A549 (cell line): ENCODE measurements at regions not wholly inside any gene's neighbourhood (a gene's known extent, or its start where the extent isn't known, plus 50 kb on each side); places are given as distances from the start of the nearest gene placed in this dataset.

Source experiments
- HOXA7 ChIP-seq: fragments of 250-450 bp; sonication (Bioruptor Pico); IDR thresholded peaks from 2 replicates; pipeline ENCODE4 v1.5.0; 2020; ENCODE audit warnings: mild to moderate bottlenecking, moderate library complexity
- MYC ChIP-seq: IDR thresholded peaks from 2 replicates; pipeline ENCODE4 v1.6.1; 2012; ENCODE audit warnings: mild to moderate bottlenecking, inconsistent platforms, low read length, improper control_type of control experiment, borderline replicate concordance
- RNF2 ChIP-seq: fragments of 200-600 bp; sonication (generic); IDR thresholded peaks from 2 replicates; pipeline ENCODE4 v1.6.1; 2016; ENCODE audit warnings: low read depth, mild to moderate bottlenecking, antibody characterized with exemption, moderate library complexity, borderline replicate concordance
- TF ChIP-seq, protein P1 (sequence below): fragments of >200 bp; sonication (Bioruptor Twin); formaldehyde crosslinking; IDR thresholded peaks from 3 replicates; pipeline ENCODE4 v1.5.1; 2016

DNA sequence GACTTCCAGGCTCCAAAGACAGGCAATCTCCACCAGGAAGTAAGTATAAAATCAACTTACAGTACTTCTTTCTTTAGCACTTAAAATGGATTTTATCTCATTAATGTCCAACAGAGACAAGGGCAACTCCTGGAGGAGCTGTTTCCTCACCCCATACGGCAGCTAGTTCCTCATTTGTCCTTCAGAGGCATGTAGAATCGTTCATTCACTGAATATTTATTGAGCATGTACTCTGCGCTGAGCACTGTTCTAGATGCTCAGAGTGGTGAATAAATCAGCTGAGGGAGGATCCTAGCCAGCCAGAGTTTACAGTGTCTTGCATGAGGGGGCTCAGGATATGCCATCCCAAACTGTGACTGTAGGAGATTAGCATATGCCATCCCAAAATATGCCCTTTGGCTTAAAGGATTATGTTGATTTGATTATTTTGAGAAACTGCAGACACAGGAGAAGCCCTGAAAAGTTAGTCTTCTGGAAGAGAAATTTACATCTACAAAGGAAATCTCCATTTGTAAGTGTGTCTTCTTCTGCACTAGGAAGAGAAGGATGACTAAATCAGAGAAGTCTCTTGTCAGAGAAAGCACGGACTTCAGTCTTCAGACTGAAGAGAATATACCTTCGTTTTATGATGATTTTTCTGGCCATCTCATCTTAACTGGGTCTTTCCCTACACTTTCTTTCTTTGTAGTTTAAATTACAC, 66.9 kb downstream of the BAMBI start:
- TF ChIP-seq, protein P1, sequence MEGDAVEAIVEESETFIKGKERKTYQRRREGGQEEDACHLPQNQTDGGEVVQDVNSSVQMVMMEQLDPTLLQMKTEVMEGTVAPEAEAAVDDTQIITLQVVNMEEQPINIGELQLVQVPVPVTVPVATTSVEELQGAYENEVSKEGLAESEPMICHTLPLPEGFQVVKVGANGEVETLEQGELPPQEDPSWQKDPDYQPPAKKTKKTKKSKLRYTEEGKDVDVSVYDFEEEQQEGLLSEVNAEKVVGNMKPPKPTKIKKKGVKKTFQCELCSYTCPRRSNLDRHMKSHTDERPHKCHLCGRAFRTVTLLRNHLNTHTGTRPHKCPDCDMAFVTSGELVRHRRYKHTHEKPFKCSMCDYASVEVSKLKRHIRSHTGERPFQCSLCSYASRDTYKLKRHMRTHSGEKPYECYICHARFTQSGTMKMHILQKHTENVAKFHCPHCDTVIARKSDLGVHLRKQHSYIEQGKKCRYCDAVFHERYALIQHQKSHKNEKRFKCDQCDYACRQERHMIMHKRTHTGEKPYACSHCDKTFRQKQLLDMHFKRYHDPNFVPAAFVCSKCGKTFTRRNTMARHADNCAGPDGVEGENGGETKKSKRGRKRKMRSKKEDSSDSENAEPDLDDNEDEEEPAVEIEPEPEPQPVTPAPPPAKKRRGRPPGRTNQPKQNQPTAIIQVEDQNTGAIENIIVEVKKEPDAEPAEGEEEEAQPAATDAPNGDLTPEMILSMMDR = no peak
- TF ChIP-seq MYC (no peak), RNF2 (no peak), HOXA7 (CRISPR knock-in tag) (no peak)
